ENCODE measurements at regions not wholly inside any gene's neighbourhood (a gene's known extent, or its start where the extent isn't known, plus 50 kb on each side); places are given as distances from the start of the nearest gene placed in this dataset.
"Not testable (repeated sequence)": the region's sequence is repeated elsewhere in the genome, so short reads cannot be mapped to it uniquely, and the experiment has no call there.

DNA sequence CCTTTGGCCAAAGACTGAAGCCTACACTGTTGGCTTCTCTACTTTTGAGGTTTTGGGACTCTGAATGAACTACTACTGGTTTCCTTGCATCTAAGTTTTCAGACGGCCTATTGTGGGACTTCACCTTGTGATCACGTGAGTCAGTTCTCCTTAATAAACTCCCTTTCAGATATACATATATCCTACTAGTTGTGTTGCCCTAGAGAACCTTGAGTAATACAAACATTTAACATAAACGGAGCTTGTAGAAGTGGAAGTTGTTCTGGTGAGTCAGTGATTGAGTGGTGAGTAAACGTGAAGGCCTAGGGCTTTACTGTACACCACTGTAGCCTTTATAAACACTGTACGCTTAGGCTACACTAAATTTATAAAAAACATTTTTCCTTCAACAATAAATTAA lies 107.2 kb upstream of the CDH2 start:
- peak; percentile 87 for DNase-seq

DNA sequence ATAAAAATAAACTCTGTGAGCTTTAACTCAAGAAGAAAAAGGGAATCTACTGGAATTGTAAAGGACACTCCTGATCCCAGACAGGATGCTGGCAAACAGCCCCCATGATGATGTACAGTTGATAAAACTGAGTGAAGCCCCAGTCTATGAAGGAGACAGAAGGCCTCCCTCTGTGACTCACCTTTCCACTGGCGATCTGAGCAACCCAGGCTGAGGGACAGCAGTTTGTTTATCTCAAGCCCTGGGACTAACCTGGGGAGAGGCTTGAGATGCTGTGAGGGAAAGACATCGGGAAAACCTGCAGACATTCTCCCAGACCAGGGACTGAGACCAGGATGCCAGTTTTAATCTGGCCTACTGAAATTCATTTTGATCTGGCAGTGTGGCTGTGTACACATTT lies 104.5 kb upstream of the CDH2 start:
- no peak for DNase-seq

DNA sequence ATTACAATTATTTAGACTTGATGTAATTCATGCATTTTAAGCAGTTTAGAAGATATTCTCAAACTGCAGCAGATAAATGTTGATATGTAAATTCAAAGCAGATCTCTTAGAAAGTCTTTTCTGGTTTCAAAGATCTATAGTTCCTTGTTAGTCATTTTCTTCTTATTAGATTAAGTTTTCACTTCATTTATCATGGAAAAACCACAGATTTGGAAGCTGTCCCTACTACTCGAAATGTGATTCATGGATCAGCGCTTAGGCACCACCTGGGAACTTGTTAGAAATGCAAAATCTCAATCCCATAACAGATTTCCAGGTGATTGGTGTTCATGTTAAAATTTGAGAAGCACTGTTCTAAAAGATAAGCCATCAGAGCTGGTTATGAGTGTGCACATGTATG lies 92.8 kb upstream of the CDH2 start:
- DNase-seq, result no peak

DNA sequence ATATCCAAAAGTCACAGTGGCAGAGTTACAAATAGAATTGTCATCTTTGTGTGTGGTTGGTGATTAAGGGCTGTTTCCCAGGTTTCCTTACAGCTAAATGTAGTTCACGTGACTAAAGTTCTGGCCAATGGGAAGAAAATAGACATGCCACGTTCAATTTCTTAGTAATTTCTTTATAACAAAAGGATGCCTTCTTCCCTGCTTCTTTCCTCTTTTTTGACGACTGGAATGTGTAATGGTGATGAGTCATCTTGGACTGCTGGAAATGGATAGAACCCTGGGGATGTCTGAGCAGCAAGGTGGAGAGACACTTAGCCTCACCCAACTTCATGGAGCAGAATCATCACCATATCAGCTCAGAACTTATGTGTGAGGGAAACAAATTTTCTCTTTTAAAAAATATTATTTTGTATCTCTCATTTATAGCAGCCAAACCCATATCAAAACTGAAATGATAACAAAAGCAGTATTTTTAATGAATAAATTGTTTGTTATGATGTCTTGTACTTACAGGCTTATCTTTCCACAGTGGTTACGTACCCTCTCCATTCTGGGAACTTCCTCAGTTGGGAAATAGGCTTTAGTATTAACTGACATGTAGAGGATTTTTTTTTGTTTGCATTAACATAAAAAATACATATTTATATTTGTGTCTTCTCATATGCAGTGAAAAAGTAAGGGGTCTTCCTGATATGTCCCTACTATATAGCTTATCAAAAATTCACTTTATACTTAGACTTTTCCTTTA lies 91.1 kb upstream of the CDH2 start:
- DNase-seq, result peak; percentile 73

DNA sequence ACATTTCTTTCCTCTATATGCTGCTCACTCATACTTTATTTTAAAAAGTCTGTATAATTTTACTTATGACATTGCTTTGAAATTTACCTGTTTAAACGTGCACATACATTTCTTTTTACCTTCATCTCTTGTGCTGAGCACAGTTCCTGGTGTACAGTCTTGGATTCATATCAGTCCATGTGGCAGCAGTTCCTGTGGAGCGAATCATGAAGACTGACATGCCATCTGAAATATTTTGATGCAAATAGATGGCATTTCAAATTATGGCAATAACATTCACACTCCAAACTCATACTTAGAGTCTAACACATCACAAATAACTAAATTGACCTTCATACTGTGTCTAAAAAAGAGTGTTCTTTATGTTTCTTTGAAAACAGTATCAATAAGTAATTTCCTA lies 90.3 kb upstream of the CDH2 start:
- DNase-seq, result peak; percentile 20

DNA sequence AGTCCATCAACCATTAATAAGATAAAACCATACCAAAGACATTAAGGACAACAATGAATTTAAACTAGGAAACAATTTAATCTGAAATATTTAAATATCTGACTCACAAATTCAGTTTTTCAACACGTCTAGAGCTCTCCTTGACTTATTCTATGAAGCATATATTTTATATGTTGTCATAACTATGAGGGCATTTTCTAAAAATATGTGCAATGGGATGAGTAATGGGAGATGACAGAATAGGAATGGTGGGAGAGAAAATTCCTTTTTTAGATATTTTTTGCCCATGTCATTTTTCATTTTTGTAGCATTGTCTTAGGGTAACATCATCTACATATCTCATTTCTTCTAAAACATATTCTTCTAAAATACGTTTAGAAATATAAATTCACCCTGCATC lies 79.2 kb upstream of the CDH2 start:
- peak; percentile 27 for DNase-seq

DNA sequence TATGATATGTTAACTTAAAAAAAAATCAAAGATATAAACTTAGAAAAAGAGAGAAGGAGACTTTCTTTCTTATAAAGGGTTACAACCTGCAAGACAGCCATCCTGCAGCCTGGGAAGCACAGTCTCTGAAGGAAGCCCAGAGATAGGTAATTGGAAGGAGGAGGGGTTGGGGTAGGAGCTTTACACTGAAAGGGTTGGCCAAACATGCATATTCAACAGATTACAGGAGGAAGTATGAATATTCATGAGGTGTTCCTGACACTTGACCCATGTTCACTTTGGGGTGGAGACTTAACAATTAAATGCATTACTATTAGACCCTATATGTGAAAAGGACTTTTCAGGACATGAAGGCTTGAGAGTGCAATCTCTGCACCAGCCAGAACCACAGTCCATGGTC lies 71.7 kb upstream of the CDH2 start:
- DNase-seq, result peak; percentile 3

DNA sequence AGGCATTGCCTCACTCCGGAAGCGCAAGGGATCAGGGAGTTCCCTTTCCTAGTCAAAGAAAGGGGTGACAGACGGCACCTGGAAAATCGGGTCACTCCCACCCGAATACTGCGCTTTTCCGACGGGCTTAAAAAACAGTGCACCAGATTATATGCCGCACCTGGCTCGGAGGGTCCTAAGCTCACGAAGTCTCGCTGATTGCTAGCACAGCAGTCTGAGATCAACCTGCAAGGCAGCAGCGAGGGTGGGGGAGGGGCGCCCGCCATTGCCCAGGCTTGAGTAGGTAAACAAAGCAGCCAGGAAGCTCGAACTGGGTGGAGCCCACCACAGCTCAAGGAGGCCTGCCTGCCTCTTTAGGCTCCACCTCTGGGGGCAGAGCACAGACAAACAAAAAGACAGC lies 63.7 kb upstream of the CDH2 start:
- not testable (repeated sequence) for DNase-seq

DNA sequence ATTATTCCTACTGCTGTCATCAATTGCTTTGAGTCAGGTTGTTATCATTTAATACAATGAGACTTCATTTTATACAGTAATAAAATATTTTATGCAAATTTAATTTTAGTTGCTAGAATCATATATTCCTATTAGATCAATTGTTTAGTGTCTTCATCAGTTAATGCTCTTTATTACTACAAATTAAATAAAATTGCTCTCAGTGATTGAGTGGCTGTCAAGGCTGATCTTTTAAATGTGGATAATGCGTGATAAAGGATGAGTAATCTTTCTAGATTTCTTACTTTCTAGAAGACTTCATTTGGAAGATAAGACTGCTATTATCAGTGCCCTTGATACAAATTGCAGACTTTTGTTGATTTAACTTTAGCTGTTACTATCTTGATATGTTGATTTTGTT lies 59.6 kb upstream of the CDH2 start:
- no peak for DNase-seq

Measured in HCEC 1CT (cell line).